Right lobe of liver (tissue), 4 donors: ENCODE measurements at regions not wholly inside any gene's neighbourhood (a gene's known extent, or its start where the extent isn't known, plus 50 kb on each side); places are given as distances from the start of the nearest gene placed in this dataset.

Experiments
- POLR2A ChIP-seq: fragments of 450-650 bp; IDR thresholded peaks from one replicate; pipeline ENCODE4 v1.6.1; 2017; ENCODE audit warnings: antibody characterized with exemption, mild to moderate bottlenecking
- TF ChIP-seq, protein P1 (sequence below), 4 donors: fragments of 200-600 bp in 3 of 4; fragments of 450-650 bp in 1 of 4; IDR thresholded peaks; one replicate each; pipeline versions ENCODE4 v1.5.1 to v1.8.0; 2016 to 2022; ENCODE audit warnings: antibody characterized with exemption in 4 of 4, mild to moderate bottlenecking in 2 of 4
- donor health status: DM: no; HTN: no; CAD: no.
- donor health status: DM: no; HTN: no; CAD: no.
- donor health status: DM: no; HTN: yes; CAD: no.

DNA sequence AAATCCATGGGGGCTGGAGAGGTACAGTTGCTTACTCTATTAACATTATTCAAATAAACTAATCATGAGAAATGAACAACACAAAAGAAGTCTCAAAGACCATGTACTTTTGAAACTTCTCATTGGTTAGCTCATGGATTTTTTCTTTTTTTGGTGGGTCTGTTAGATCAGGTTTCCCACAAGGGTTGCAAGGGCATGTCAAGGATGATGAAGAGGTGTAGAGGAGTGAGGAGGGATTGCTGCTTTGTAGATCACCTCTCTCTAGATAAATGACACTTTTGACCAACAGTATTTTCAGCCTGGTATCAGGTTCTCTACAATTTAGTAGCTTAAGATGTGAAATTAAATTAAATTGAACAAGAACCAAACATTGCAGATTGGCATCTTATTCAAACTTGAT, 417.9 kb upstream of the AGA start:
- TF ChIP-seq, protein P1, sequence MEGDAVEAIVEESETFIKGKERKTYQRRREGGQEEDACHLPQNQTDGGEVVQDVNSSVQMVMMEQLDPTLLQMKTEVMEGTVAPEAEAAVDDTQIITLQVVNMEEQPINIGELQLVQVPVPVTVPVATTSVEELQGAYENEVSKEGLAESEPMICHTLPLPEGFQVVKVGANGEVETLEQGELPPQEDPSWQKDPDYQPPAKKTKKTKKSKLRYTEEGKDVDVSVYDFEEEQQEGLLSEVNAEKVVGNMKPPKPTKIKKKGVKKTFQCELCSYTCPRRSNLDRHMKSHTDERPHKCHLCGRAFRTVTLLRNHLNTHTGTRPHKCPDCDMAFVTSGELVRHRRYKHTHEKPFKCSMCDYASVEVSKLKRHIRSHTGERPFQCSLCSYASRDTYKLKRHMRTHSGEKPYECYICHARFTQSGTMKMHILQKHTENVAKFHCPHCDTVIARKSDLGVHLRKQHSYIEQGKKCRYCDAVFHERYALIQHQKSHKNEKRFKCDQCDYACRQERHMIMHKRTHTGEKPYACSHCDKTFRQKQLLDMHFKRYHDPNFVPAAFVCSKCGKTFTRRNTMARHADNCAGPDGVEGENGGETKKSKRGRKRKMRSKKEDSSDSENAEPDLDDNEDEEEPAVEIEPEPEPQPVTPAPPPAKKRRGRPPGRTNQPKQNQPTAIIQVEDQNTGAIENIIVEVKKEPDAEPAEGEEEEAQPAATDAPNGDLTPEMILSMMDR (IDR thresholded peaks at IDR 0.05) = no peak
- no peak for TF ChIP-seq POLR2A
